ENCODE measurements at regions not wholly inside any gene's neighbourhood (a gene's known extent, or its start where the extent isn't known, plus 50 kb on each side); places are given as distances from the start of the nearest gene placed in this dataset.
"Not testable (repeated sequence)": the region's sequence is repeated elsewhere in the genome, so short reads cannot be mapped to it uniquely, and the experiment has no call there.

DNA sequence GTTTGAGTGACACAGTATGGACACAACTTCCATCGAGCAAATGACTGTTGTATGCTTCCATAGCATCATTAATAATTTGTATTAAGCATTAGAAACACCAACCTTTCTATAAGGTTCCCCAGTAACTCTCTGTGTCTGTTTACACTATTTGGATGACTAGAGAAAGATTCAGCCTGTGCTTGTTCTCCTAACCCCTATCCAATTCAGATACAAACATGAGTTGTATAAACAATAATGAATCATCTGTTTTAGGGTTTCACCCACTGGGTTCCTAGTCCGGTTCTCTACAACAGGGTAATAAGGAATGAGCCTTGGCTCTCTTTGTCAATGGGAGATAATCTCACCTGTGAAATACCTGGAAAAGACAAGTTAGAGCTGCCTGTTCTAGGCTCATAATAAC lies 894.1 kb upstream of the PIK3C3 start:
- TF ChIP-seq, protein P1, sequence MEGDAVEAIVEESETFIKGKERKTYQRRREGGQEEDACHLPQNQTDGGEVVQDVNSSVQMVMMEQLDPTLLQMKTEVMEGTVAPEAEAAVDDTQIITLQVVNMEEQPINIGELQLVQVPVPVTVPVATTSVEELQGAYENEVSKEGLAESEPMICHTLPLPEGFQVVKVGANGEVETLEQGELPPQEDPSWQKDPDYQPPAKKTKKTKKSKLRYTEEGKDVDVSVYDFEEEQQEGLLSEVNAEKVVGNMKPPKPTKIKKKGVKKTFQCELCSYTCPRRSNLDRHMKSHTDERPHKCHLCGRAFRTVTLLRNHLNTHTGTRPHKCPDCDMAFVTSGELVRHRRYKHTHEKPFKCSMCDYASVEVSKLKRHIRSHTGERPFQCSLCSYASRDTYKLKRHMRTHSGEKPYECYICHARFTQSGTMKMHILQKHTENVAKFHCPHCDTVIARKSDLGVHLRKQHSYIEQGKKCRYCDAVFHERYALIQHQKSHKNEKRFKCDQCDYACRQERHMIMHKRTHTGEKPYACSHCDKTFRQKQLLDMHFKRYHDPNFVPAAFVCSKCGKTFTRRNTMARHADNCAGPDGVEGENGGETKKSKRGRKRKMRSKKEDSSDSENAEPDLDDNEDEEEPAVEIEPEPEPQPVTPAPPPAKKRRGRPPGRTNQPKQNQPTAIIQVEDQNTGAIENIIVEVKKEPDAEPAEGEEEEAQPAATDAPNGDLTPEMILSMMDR (conservative IDR thresholded peaks at IDR 0.05; ENCODE audit: low read depth) = no peak
- DNase-seq (ENCODE audit: low spot score) = no peak
- ChIA-PET CTCF (no interaction called here), POLR2A (ENCODE audit: low non-redundant PET) (no interaction called here)
- no peak overlapping the region for H3K27ac ChIP-seq

DNA sequence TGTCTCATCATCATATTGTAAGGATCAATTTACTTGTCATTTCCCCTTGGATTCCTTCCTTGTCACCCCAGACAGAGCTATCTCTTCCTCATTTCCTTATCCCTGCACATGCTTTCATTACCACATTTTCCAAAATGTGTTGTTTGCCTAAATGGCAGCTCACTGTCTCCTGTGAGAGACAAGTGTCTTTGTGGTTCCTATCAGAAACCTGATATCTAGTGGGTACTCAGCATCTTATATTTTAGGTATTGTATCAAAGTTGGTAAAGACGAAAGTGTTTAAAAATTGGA lies 896.0 kb upstream of the PIK3C3 start:
- TF ChIP-seq, protein P1 (conservative IDR thresholded peaks at IDR 0.05; ENCODE audit: low read depth) = no peak
- ChIA-PET POLR2A (ENCODE audit: low non-redundant PET) (no interaction called here), CTCF (no interaction called here)
- DNase-seq (ENCODE audit: low spot score) = no peak
- H3K27ac ChIP-seq = no peak overlapping the region

DNA sequence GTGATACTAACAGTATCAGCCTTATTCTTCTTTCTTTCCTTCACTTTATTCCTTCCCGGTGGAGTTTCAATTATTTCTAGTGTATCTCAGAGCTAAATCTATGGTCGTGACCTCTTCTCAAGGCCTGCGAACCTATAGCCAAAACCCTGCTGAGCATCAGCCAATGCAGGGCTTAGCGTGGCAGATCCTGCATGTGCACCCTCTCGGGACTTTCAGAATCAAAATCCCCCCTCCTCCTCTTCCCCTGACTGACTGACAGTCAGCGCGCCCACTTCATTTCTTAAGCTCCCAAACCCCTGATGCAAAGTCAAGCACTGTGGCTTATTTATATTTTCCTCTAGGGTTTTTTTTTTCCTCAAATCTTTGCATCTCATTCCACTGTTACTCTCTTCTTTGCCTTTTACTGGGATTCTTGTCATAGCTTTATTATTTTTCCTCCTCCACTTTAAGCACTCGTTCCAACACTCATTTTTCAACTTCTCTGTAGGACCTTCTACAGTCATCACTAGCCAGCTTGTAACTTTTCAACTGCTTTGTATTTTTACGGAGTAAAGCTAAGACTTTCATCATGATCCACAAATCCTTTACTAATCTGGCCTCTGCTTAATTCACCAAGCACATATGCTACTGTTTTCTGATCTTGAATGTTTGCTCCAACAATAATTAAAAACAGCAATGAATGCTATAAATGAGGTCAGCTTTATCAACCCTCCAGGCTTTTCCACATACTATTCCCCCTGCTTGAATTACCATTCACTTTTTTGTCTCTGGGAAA lies 896.5 kb upstream of the PIK3C3 start:
- TF ChIP-seq, protein P1 (conservative IDR thresholded peaks at IDR 0.05; ENCODE audit: low read depth) = no peak
- H3K27ac ChIP-seq = no peak overlapping the region
- CTCF ChIA-PET = no interaction called here
- POLR2A ChIA-PET (ENCODE audit: low non-redundant PET) = no interaction called here
- DNase-seq (ENCODE audit: low spot score) = no peak

DNA sequence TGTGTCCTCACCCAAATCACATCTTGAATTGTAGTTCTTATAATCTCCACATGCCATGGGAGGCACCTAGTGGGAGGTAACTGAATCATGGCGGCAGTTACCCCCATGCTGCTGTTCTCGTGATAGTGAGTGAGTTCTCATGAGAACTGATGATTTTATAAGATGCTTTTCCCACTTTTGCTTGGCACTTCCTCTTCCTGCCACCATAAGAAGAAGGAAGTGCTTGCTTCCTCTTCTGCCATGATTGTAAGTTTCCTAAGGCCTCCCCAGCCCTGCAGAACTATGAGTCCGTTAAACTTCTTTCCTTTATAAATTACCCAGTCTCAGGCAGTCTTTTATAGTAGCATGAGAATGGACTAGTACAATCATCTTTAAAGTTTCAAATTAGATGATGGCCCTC lies 902.4 kb upstream of the PIK3C3 start:
- H3K27ac ChIP-seq = no peak overlapping the region
- ChIA-PET POLR2A (ENCODE audit: low non-redundant PET) (no interaction called here), CTCF (no interaction called here)
- DNase-seq (ENCODE audit: low spot score) = no peak
- TF ChIP-seq, protein P1 (conservative IDR thresholded peaks at IDR 0.05; ENCODE audit: low read depth) = no peak

DNA sequence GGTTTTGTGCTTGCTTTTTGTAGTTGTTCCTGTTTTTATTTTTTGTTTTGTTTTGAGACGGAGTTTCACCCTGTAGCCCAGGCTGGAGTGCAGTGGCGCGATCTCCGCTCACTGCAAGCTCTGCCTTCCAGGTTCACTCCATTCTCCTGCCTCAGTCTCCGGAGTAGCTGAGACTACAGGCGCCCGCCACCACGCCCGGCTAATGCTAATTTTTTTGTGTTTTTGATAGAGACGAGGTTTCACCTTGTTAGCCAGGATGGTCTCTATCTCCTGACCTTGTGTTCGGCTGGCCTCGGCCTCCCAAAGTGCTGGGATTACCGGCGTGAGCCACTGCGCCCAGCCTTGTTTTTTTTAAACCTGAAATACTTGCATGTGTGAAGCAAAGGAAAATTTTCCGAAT lies 908.8 kb upstream of the PIK3C3 start:
- CTCF ChIA-PET; DNase-seq (ENCODE audit: low spot score); H3K27ac ChIP-seq; POLR2A ChIA-PET (ENCODE audit: low non-redundant PET): not testable (repeated sequence)

DNA sequence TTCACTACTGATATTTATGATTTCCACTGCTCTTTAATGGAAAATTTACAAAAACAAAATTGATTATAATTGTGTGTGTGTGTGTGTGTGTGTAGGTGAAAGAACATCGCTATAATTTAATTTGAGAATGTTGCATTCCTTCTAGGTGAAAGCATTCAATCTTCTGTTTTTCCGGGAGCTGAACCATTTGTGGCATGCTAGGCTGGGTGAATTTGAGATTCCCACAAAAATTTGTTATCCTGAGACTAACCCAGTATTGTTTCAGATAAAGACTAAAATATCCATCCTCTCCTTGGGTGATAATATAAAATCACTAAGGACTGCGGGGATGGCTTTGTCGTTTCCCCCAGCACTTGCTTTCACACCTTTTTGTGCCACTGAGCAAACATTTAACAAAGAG lies 911.2 kb upstream of the PIK3C3 start:
- ChIA-PET CTCF (no interaction called here), POLR2A (ENCODE audit: low non-redundant PET) (no interaction called here)
- TF ChIP-seq, protein P1 (conservative IDR thresholded peaks at IDR 0.05; ENCODE audit: low read depth) = no peak
- DNase-seq (ENCODE audit: low spot score) = no peak
- no peak overlapping the region for H3K27ac ChIP-seq

DNA sequence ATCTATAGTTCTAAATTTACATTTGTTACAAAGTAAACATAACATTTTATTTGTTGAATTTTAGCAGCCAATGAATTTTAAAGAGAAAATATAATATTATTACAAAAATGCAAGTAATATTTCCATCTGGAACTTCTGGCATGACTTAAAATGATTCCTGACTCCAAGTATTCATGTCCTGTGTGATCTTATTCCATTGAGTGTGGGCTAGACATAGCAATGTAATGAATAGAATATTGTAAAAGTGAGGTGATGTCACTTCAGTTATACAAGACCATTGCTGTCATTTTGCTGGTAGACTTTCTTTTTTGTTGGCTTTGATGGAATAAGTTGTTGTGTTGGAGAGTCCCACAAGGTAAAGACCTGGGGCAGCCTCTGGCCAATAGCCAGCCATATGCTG lies 912.2 kb upstream of the PIK3C3 start:
- no peak overlapping the region for H3K27ac ChIP-seq
- DNase-seq (ENCODE audit: low spot score) = no peak
- TF ChIP-seq, protein P1 (conservative IDR thresholded peaks at IDR 0.05; ENCODE audit: low read depth) = no peak
- CTCF ChIA-PET = no interaction called here
- POLR2A ChIA-PET (ENCODE audit: low non-redundant PET) = no interaction called here

All from RWPE1 (cell line).